HepG2 (cell line): ENCODE measurements at regions not wholly inside any gene's neighbourhood (a gene's known extent, or its start where the extent isn't known, plus 50 kb on each side); places are given as distances from the start of the nearest gene placed in this dataset.

Experiments
- MED8 ChIP-seq: sonication (generic); formaldehyde crosslinking; IDR thresholded peaks from 2 replicates; pipeline ENCODE4 v1.8.1; 2023; ENCODE audit warnings: mild to moderate bottlenecking, missing genetic modification reagents; ENCODE audit not compliant: insufficient replicate concordance
- MTA1 ChIP-seq: sonication (generic); formaldehyde crosslinking; IDR thresholded peaks from 2 replicates; pipeline ENCODE4 v1.4.0; 2020; ENCODE audit warnings: missing genetic modification reagents, mild to moderate bottlenecking, borderline replicate concordance
- NCOA1 ChIP-seq: sonication (generic); formaldehyde crosslinking; IDR thresholded peaks from 2 replicates; pipeline ENCODE4 v1.9.0; 2021; ENCODE audit warnings: missing genetic modification reagents
- PRDM15 ChIP-seq: sonication (generic); formaldehyde crosslinking; IDR thresholded peaks from 2 replicates; pipeline ENCODE4 v1.4.0; 2020; ENCODE audit warnings: missing genetic modification reagents
- SP2 ChIP-seq: sonication (generic); formaldehyde crosslinking; IDR thresholded peaks from 2 replicates; pipeline ENCODE4 v1.5.1; 2020; ENCODE audit warnings: mild to moderate bottlenecking, missing genetic modification reagents
- THAP9 ChIP-seq: sonication (generic); formaldehyde crosslinking; IDR thresholded peaks from 2 replicates; pipeline ENCODE4; 2020; ENCODE audit warnings: missing genetic modification reagents, mild to moderate bottlenecking, borderline replicate concordance
- ZBTB14 ChIP-seq: sonication (generic); formaldehyde crosslinking; IDR thresholded peaks from 2 replicates; pipeline ENCODE4 v1.4.0; 2020; ENCODE audit warnings: missing genetic modification reagents
- ZBTB3 ChIP-seq: sonication (generic); formaldehyde crosslinking; IDR thresholded peaks from 2 replicates; pipeline ENCODE4 v1.4.0; 2020; ENCODE audit warnings: low read depth, mild to moderate bottlenecking, moderate library complexity, missing genetic modification reagents, borderline replicate concordance
- ZNF660 ChIP-seq: sonication (generic); formaldehyde crosslinking; IDR thresholded peaks from 2 replicates; pipeline ENCODE4 v1.5.1; 2020; ENCODE audit warnings: mild to moderate bottlenecking, low read depth, missing genetic modification reagents, borderline replicate concordance
- TF ChIP-seq, protein P1 (sequence below): sonication (generic); formaldehyde crosslinking; IDR thresholded peaks from 2 replicates; pipeline ENCODE4 v1.4.0; 2020; ENCODE audit warnings: missing genetic modification reagents
- TF ChIP-seq, protein P2 (sequence below): sonication (generic); formaldehyde crosslinking; IDR thresholded peaks from 2 replicates; pipeline ENCODE4 v1.9.0; 2021; ENCODE audit warnings: missing genetic modification reagents, mild to moderate bottlenecking, borderline replicate concordance

DNA sequence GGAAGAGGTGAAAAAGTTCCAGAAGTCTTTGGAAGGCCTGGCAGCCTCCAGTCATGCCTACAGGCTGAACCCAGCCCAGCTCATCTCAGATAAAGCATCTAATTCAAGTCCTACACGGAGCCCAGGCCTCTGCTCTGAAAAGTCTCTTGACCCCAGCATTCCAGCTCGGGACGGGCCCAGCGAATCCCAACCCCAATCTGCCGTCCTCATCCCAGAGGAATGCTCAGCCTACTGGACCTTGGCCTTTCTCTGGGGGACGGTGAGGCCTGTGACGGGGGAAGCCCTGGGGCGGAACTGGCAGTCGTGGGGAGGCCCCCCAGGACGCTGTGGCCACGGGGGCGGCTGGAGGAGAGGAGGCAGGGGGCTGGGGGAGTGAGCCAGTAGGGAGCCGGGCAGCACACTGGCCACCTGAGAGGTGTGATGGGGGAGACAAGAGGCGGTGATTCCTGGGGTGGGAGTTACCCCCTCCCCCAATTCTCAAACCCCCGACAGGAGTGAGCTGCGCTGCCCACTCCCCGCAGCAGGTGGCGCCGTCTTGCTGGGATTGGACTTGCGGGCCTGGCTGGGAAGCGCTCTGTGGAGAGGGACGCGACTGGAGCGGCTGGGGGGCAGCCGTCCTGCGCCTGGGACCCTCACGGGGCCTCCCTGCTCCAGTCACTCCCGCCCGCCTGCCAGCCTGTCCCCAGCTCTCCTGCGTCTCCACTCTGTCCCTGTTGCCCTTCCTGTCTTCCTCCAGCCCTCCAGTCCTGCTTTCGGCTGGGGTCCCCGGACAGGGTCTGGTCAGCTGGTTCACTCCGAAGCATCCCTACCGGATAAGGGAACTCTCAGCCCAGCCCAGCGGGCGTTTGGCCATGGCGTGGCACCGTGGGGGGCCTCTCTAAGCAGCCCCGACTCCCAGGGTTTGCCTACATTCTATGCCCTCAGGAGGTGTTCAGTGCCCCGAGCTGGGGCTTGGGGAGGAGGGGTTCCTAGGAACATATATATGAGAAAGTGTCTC is 182.6 kb upstream of the HAAO start (continued):
- TF ChIP-seq, protein P1, sequence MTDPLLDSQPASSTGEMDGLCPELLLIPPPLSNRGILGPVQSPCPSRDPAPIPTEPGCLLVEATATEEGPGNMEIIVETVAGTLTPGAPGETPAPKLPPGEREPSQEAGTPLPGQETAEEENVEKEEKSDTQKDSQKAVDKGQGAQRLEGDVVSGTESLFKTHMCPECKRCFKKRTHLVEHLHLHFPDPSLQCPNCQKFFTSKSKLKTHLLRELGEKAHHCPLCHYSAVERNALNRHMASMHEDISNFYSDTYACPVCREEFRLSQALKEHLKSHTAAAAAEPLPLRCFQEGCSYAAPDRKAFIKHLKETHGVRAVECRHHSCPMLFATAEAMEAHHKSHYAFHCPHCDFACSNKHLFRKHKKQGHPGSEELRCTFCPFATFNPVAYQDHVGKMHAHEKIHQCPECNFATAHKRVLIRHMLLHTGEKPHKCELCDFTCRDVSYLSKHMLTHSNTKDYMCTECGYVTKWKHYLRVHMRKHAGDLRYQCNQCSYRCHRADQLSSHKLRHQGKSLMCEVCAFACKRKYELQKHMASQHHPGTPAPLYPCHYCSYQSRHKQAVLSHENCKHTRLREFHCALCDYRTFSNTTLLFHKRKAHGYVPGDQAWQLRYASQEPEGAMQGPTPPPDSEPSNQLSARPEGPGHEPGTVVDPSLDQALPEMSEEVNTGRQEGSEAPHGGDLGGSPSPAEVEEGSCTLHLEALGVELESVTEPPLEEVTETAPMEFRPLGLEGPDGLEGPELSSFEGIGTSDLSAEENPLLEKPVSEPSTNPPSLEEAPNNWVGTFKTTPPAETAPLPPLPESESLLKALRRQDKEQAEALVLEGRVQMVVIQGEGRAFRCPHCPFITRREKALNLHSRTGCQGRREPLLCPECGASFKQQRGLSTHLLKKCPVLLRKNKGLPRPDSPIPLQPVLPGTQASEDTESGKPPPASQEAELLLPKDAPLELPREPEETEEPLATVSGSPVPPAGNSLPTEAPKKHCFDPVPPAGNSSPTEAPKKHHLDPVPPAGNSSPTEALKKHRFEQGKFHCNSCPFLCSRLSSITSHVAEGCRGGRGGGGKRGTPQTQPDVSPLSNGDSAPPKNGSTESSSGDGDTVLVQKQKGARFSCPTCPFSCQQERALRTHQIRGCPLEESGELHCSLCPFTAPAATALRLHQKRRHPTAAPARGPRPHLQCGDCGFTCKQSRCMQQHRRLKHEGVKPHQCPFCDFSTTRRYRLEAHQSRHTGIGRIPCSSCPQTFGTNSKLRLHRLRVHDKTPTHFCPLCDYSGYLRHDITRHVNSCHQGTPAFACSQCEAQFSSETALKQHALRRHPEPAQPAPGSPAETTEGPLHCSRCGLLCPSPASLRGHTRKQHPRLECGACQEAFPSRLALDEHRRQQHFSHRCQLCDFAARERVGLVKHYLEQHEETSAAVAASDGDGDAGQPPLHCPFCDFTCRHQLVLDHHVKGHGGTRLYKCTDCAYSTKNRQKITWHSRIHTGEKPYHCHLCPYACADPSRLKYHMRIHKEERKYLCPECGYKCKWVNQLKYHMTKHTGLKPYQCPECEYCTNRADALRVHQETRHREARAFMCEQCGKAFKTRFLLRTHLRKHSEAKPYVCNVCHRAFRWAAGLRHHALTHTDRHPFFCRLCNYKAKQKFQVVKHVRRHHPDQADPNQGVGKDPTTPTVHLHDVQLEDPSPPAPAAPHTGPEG: peak; percentile 53; the same call in 1 of the 2 replicates
- peak; percentile 76; the same call in 1 of the 2 replicates for TF ChIP-seq NCOA1 (CRISPR knock-in tag)
- peak; percentile 77 for TF ChIP-seq THAP9 (CRISPR knock-in tag)
- TF ChIP-seq PRDM15 (CRISPR knock-in tag): peak; percentile 58
- TF ChIP-seq, protein P2, sequence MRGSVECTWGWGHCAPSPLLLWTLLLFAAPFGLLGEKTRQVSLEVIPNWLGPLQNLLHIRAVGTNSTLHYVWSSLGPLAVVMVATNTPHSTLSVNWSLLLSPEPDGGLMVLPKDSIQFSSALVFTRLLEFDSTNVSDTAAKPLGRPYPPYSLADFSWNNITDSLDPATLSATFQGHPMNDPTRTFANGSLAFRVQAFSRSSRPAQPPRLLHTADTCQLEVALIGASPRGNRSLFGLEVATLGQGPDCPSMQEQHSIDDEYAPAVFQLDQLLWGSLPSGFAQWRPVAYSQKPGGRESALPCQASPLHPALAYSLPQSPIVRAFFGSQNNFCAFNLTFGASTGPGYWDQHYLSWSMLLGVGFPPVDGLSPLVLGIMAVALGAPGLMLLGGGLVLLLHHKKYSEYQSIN: no peak
- no peak; the same call in 1 of the 2 replicates for TF ChIP-seq ZBTB3 (CRISPR knock-in tag)
- peak; percentile 97 for TF ChIP-seq MTA1 (CRISPR knock-in tag)
- TF ChIP-seq ZNF660 (CRISPR knock-in tag): no peak
- TF ChIP-seq ZBTB14 (CRISPR knock-in tag): no peak
- peak; percentile 96 for TF ChIP-seq MED8 (CRISPR knock-in tag)
- no peak for TF ChIP-seq SP2 (CRISPR knock-in tag)
